Central memory CD8-positive, alpha-beta T cell (primary cell): ENCODE measurements at regions not wholly inside any gene's neighbourhood (a gene's known extent, or its start where the extent isn't known, plus 50 kb on each side); places are given as distances from the start of the nearest gene placed in this dataset.

ENCODE experiments used
- ATAC-seq: fragments of 150-1000 bp; cut with Tn5 transposase; replicated peaks from 2 replicates; pipeline ENCODE4 v1.10.0; 2022; ENCODE audit warnings: mild to moderate bottlenecking, moderate FRiP score, moderate number of reproducible peaks; ENCODE audit not compliant: poor library complexity, severe bottlenecking; ENCODE audit errors: extremely low read depth
- DNase-seq, 2 donors: peaks; one replicate each; pipeline ENCODE4 v3.0.0; 2021; ENCODE audit warnings: low spot score in 2 of 2
- H3K27ac Mint-ChIP-seq: one replicate; pipeline ENCODE4 v1.8.0; 2022; ENCODE audit warnings: low read depth, mild to moderate bottlenecking, moderate library complexity, mixed read lengths
- H3K27me3 Mint-ChIP-seq: one replicate; pipeline ENCODE4 v1.8.0; 2022; ENCODE audit warnings: mixed read lengths
- H3K36me3 Mint-ChIP-seq: one replicate; pipeline ENCODE4 v1.8.0; 2022; ENCODE audit warnings: mild to moderate bottlenecking, moderate library complexity, mixed read lengths; ENCODE audit not compliant: insufficient read depth
- H3K4me1 Mint-ChIP-seq: one replicate; pipeline ENCODE4 v1.8.0; 2022; ENCODE audit warnings: mixed read lengths
- H3K4me3 Mint-ChIP-seq: one replicate; pipeline ENCODE4 v1.8.0; 2022; ENCODE audit warnings: mild to moderate bottlenecking, moderate library complexity, mixed read lengths
- H3K9me3 Mint-ChIP-seq: one replicate; pipeline ENCODE4 v1.8.0; 2022; ENCODE audit warnings: mixed read lengths

- Mint-ChIP-seq H3K36me3 (no peaks in the 10 kb centered on the region), H3K4me1 (no peaks in the 10 kb centered on the region), H3K27me3 (no peaks in the 10 kb centered on the region), H3K9me3 (no peaks in the 10 kb centered on the region), H3K27ac (no peak overlapping the region), H3K4me3 (no peak overlapping the region)
- ATAC-seq (no peak), DNase-seq (no peak)
Measured at GRCh38 chrX:30943984-30944383, 54.9 kb upstream of the TAB3 start.

GRCh38 chrX:30941898-30942297 lies 52.8 kb upstream of the TAB3 start:
- Mint-ChIP-seq H3K36me3 (no peaks in the 10 kb centered on the region), H3K9me3 (no peaks in the 10 kb centered on the region), H3K4me1 (no peaks in the 10 kb centered on the region), H3K27ac (no peak overlapping the region), H3K27me3 (no peaks in the 10 kb centered on the region), H3K4me3 (no peak overlapping the region)
- no peak for DNase-seq
- no peak for ATAC-seq

- Mint-ChIP-seq H3K4me3 (no peak overlapping the region), H3K4me1 (no peaks in the 10 kb centered on the region), H3K27ac (no peak overlapping the region), H3K9me3 (no peaks in the 10 kb centered on the region), H3K27me3 (no peaks in the 10 kb centered on the region), H3K36me3 (no peaks in the 10 kb centered on the region)
- ATAC-seq, result no peak
- DNase-seq, result no peak
Measured at GRCh38 chrX:30939928-30940327, 50.9 kb upstream of the TAB3 start.
